IPS-18a (cell line): ENCODE measurements at regions not wholly inside any gene's neighbourhood (a gene's known extent, or its start where the extent isn't known, plus 50 kb on each side); places are given as distances from the start of the nearest gene placed in this dataset.

Source experiments
- H3K27ac ChIP-seq: one replicate; pipeline ENCODE4 v1.5.1; 2013; ENCODE audit warnings: low read length
- H3K27me3 ChIP-seq: one replicate; pipeline ENCODE4 v1.6.1; 2013; ENCODE audit warnings: mild to moderate bottlenecking, low read length; ENCODE audit not compliant: control insufficient read depth, insufficient read depth
- H3K36me3 ChIP-seq: one replicate; pipeline ENCODE4 v1.6.1; 2013; ENCODE audit warnings: low read depth, low read length; ENCODE audit not compliant: control insufficient read depth
- H3K4me1 ChIP-seq: one replicate; pipeline ENCODE4 v1.6.1; 2013; ENCODE audit warnings: low read depth, low read length; ENCODE audit not compliant: control insufficient read depth
- H3K4me3 ChIP-seq: one replicate; pipeline ENCODE4 v1.5.1; 2013; ENCODE audit warnings: low read length
- H3K9ac ChIP-seq: one replicate; pipeline ENCODE4 v1.6.1; 2013; ENCODE audit warnings: mild to moderate bottlenecking, low read length, moderate library complexity
- H3K9me3 ChIP-seq: one replicate; pipeline ENCODE4 v1.6.1; 2013; ENCODE audit warnings: low read depth, low read length; ENCODE audit not compliant: control insufficient read depth

DNA sequence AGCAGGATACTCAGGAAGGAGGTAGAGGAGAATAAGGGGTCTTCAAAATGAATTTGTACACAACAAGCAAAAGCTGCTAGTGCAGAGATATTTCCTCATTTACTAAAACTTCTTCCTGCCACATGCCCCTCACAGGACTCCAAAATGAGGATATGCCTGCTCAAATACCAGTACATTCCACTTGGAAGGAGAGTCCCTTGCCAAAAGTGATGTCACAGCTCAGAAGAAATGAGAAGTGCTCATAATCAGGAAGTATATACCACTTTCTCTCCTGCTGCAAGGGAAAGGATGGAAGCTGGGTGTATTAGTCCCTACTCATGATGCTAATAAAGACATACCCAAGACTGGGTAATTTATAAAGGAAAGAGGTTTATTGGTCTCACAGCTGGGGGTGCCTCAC is 87.7 kb upstream of the FSHR start:
- no peak overlapping the region for H3K27ac ChIP-seq
- H3K27me3 ChIP-seq, result no peaks in the 10 kb centered on the region
- H3K4me1 ChIP-seq, result no peaks in the 10 kb centered on the region
- H3K4me3 ChIP-seq, result no peak overlapping the region
- H3K9ac ChIP-seq, result no peak overlapping the region
- H3K9me3 ChIP-seq, result no peaks in the 10 kb centered on the region
- H3K36me3 ChIP-seq, result no peaks in the 10 kb centered on the region

DNA sequence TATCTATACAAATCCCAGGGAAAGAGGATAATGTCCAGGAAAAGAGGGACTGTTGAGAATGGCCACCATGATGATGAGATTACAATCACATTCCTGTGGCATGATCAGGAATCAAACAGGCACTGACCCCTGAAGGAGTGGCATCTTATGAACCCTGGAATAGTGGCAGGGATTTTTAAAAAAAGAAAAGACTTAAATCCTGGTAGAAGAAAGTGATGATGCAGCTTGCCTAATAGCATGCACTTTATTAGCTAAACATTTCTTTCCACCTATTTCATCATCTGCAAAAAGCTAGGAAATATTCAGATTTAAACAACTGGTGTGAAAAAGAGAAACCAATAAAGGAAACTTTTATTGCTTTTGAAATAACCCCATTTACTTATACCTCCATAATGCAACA is 87.2 kb upstream of the FSHR start:
- Histone ChIP-seq H3K4me1 (no peaks in the 10 kb centered on the region), H3K36me3 (no peaks in the 10 kb centered on the region), H3K27me3 (no peaks in the 10 kb centered on the region), H3K9me3 (no peaks in the 10 kb centered on the region), H3K4me3 (no peak overlapping the region), H3K27ac (no peak overlapping the region), H3K9ac (no peak overlapping the region)

DNA sequence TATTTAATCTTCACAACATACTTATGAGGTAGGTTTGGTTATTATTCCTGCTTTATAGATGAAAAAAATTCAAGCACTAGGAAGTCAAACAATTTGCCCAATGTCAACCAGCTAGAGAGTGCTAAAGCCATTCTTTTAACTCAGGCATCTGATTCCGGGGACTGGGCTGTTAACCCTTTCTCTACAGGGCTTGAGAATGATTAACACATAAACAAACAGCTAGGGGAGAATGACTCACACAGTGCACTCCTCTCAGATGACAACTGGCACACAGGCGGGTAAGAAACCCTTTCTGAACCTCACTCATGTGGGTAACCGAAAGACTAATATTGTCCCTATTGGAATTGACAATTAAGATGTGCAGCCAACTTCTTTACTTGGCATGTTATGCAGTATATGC is 86.3 kb upstream of the FSHR start:
- no peaks in the 10 kb centered on the region for H3K36me3 ChIP-seq
- H3K9ac ChIP-seq, result no peak overlapping the region
- H3K4me1 ChIP-seq, result no peaks in the 10 kb centered on the region
- H3K27ac ChIP-seq, result no peak overlapping the region
- no peaks in the 10 kb centered on the region for H3K27me3 ChIP-seq
- no peaks in the 10 kb centered on the region for H3K9me3 ChIP-seq
- no peak overlapping the region for H3K4me3 ChIP-seq

DNA sequence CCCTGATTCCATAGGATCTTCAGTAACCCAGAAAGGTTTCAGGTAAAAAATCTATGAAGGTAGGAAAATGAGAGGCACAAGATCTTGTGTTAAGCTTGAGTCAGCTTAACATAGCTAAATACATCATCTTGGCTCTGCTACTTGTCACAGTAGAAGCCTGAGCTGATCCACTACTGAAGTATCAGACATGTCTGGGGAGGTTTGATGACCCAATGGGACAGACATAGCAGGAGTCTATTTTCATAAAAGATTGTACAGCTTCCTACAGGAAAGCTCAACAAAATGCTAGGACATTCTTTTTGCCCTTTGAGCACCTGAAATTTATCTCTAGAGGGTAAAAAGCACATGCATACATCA is 84.3 kb upstream of the FSHR start:
- H3K4me1 ChIP-seq, result no peaks in the 10 kb centered on the region
- H3K9ac ChIP-seq, result no peak overlapping the region
- H3K36me3 ChIP-seq, result no peaks in the 10 kb centered on the region
- no peak overlapping the region for H3K4me3 ChIP-seq
- H3K27ac ChIP-seq, result no peak overlapping the region
- no peaks in the 10 kb centered on the region for H3K9me3 ChIP-seq
- H3K27me3 ChIP-seq, result no peaks in the 10 kb centered on the region

DNA sequence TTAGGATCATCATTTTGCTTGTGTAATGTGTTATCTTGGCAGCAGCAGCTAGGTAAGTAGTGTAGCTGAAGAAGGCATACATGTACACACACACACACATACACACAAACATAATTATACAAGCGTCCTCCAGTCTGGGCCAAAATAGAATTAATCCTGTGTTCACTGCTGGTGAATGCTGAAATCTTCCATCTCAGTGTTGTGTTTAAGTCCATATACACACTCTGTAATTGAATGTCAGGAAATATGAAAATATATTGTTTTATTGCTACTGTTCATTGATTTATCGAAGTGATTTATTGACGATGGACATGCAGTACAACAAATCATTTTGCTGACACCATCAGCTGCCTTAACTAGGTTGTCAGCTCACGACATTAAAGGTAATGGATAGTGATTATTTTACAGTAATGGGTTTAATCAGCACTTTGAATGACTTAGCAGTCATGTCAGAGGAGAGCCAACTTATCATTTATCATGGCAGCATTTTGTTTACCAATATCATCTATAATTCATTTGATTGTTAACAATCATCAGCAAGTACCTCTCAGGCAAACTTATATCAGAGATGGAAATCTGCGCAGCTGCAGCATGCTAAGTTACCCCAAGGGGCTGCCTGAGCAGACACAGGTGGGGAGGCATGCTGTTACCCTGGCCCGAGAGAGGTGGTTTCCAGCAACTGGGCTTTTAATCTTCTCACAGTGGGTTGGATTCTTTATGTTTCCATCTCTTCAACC is 83.7 kb upstream of the FSHR start:
- no peaks in the 10 kb centered on the region for H3K27me3 ChIP-seq
- no peak overlapping the region for H3K27ac ChIP-seq
- H3K36me3 ChIP-seq, result no peaks in the 10 kb centered on the region
- H3K4me3 ChIP-seq, result no peak overlapping the region
- H3K9ac ChIP-seq, result no peak overlapping the region
- no peaks in the 10 kb centered on the region for H3K9me3 ChIP-seq
- no peaks in the 10 kb centered on the region for H3K4me1 ChIP-seq

DNA sequence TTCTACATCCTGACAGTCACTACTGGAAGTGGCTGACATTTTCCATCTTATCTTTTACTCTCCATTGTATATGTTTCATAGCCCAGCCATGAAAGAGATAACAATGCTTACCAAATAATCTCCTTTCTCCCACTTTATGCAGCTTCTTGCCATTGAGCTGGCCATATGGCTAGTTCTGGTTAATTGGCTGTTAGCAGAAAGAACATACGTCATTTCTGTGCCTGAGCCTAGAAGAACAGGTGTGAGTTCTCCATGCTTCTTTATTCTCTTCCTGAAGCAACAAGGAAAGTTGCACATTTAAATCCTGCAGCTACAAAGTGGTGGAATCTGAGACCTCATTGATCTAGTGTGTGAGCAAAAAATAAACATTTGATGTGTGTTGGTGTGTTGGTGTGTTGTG is 82.0 kb upstream of the FSHR start:
- Histone ChIP-seq H3K27ac (no peak overlapping the region), H3K36me3 (no peaks in the 10 kb centered on the region), H3K9me3 (no peaks in the 10 kb centered on the region), H3K4me1 (no peaks in the 10 kb centered on the region), H3K9ac (no peak overlapping the region), H3K27me3 (no peaks in the 10 kb centered on the region), H3K4me3 (no peak overlapping the region)

DNA sequence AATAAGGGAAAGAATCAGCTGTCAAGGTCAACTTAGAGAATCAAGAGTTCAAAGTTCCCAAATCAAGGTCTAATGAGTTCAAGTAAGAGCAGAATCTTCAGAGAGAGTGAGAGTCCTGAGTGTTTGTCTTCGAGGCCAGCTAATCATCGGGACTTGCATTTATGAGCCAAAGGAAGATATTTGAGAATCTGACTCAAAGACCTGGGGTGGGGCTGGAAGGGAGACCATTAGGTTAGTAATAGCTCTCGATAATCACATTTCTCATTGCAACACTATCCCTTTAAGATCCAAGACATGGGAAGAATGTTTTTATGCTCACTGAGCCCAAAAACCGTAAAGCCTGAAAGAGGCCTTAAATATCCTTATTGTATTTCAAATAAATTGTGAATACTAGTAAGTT is 72.0 kb upstream of the FSHR start:
- Histone ChIP-seq H3K4me1 (no peaks in the 10 kb centered on the region), H3K9me3 (no peaks in the 10 kb centered on the region), H3K36me3 (no peaks in the 10 kb centered on the region), H3K27ac (no peak overlapping the region), H3K27me3 (no peaks in the 10 kb centered on the region), H3K9ac (no peak overlapping the region), H3K4me3 (no peak overlapping the region)

DNA sequence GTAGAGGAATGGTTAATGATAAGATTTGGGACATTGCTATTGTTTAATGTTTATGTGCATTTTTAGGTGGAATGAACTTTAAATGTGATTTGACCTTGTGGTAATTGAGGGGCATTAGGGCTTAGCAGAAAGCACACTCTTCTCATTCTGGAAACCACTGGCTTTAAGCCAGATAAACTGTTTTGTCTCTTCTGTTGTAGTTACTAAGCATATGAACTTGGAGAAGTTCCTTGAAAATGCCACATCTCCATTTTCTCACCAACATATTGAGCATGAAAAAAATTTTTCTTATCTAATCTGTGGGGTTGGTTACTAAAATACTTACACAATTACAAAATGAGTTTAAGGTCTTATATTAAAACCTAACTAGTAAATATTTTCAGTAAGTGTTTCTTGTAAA is 70.8 kb upstream of the FSHR start:
- Histone ChIP-seq H3K9me3 (no peaks in the 10 kb centered on the region), H3K4me3 (no peak overlapping the region), H3K27me3 (no peaks in the 10 kb centered on the region), H3K4me1 (no peaks in the 10 kb centered on the region), H3K27ac (no peak overlapping the region), H3K9ac (no peak overlapping the region), H3K36me3 (no peaks in the 10 kb centered on the region)

DNA sequence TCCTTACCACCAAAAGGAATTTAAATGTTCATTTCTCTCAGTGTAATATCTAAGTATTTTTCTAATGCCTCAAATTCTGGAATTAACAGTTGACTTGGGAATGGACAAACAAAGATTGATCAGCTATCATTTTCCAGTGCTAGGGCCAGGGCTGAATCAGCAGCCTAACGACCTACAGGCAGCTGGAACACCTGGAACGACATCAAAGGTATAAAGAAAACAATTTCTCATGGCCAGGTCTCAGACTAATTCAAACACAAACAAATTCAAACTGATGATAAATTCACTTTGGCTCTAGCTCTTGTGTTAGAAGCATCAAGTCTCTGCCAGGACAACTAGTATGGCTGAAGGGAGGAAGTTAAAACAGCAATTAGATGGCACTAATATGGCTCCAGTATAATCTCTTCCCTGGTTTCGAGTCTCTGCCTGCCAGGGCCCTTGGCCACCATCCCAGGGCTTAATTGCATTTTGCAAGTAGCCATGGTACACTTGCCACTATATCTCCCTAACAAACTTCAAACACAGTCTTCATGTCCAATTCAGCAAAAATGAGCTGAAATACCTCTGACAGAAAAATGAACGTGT is 70.2 kb upstream of the FSHR start:
- Histone ChIP-seq H3K36me3 (no peaks in the 10 kb centered on the region), H3K9me3 (no peaks in the 10 kb centered on the region)

DNA sequence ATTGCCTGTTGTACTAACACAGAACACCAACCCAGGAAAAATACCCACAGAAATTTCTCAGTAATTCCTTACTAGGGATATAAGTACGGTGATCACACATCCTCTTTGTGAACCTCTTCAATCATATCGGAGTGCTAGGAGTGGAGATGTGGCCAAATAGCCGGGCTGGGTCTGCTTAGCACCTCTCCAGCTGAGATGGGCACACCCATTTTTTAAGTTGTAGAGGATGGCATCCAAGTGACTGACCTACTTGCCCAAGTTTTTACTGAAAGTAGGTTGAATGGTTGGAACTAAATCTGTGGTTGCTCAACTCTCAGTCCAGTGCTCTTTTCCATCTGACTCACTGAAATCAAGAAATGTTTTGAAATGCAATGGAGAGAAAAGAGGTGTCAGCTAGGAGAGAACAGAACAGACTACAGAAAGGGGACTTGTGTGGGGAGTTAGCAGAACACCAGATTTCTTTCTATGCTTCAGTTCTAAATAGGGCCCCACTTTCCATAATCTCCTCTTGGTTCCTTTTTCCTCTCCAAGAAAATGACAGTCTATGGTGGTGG is 68.7 kb upstream of the FSHR start:
- Histone ChIP-seq H3K4me1 (no peaks in the 10 kb centered on the region), H3K36me3 (no peaks in the 10 kb centered on the region), H3K27ac (no peak overlapping the region), H3K27me3 (no peaks in the 10 kb centered on the region), H3K9ac (no peak overlapping the region), H3K9me3 (no peaks in the 10 kb centered on the region), H3K4me3 (no peak overlapping the region)

More for the DNA sequence above, 70.2 kb upstream of the FSHR start:
- H3K27ac ChIP-seq, result no peak overlapping the region
- H3K4me3 ChIP-seq, result no peak overlapping the region
- no peaks in the 10 kb centered on the region for H3K4me1 ChIP-seq
- H3K27me3 ChIP-seq, result no peaks in the 10 kb centered on the region
- no peak overlapping the region for H3K9ac ChIP-seq

DNA sequence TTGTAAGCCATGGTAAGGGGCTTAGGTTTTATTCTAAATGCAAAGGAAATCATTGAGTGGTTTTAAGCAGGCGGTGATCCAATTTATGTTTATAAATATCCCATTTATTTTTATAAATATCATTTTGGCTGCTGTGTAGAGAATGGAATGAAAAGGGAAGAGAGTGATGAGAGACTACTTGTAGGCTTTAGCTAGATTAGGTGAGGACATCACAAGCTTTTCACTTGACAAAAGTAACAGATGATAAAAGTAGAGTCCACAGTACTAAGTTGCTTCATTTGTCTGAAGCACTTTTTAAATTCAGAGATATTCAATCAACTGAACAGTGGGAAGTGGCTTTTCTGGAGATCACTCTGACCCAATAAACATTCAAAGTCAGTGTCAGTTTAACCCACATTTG is 65.4 kb upstream of the FSHR start:
- H3K4me1 ChIP-seq, result no peaks in the 10 kb centered on the region
- no peak overlapping the region for H3K9ac ChIP-seq
- H3K4me3 ChIP-seq, result no peak overlapping the region
- no peaks in the 10 kb centered on the region for H3K9me3 ChIP-seq
- no peaks in the 10 kb centered on the region for H3K36me3 ChIP-seq
- H3K27ac ChIP-seq, result no peak overlapping the region
- H3K27me3 ChIP-seq, result no peaks in the 10 kb centered on the region

DNA sequence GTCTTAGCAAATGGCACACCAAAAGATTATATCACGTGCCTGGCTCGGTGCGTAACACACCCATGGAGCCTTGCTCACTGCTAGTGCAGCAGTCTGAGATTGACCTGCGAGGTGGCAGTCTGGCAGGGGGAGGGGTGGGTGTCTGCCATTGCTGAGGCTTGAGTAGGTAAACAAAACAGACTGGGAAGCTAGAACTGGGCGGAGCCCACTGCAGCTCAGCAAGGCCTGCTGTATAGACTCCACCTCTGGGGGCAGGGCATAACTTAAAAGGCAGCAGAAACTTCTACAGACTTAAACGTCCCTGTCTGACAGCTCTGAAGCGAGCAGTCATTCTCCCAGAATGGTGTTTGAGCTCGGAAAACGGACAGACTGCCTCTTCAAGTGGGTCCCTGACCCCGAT is 55.9 kb upstream of the FSHR start:
- Histone ChIP-seq H3K27me3 (no peaks in the 10 kb centered on the region), H3K9ac (no peak overlapping the region)

More for the DNA sequence above, 55.9 kb upstream of the FSHR start:
- Histone ChIP-seq H3K4me1 (peaks cover 3% of the 10 kb centered on the region), H3K36me3 (no peaks in the 10 kb centered on the region), H3K4me3 (no peak overlapping the region), H3K27ac (no peak overlapping the region), H3K9me3 (no peaks in the 10 kb centered on the region)
